WI38 (cell line): ENCODE measurements at regions not wholly inside any gene's neighbourhood (a gene's known extent, or its start where the extent isn't known, plus 50 kb on each side); places are given as distances from the start of the nearest gene placed in this dataset.

ENCODE experiments used
- H3K4me3 ChIP-seq: 2 replicates; pipeline ENCODE4 v1.5.1; 2011; ENCODE audit warnings: low read depth, mild to moderate bottlenecking, control low read depth, low read length
- TF ChIP-seq, protein P1 (sequence below): IDR thresholded peaks from 2 replicates; pipeline ENCODE4 v1.5.1; 2012; ENCODE audit warnings: low read depth, mild to moderate bottlenecking, control low read depth, low read length

DNA sequence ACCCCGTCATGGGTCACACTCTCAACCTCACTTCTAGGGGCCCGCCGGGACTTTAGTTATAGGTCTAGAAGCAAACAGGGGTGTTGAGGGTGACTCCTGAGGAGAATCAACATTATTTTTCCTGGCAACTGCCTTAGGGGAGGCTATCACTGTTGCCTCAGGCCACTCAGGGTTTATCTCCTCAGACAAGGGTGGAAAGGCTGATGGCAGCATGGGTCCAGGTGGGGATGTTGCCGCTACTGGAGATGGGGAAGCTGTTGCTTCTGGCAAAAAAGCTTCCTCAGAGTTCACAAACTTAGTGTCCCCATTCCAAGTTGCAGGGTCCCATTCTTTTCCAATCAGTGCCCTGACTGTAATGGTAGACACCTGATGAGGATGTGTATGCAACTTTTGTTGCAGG, 467.4 kb upstream of the RGS6 start:
- TF ChIP-seq, protein P1, sequence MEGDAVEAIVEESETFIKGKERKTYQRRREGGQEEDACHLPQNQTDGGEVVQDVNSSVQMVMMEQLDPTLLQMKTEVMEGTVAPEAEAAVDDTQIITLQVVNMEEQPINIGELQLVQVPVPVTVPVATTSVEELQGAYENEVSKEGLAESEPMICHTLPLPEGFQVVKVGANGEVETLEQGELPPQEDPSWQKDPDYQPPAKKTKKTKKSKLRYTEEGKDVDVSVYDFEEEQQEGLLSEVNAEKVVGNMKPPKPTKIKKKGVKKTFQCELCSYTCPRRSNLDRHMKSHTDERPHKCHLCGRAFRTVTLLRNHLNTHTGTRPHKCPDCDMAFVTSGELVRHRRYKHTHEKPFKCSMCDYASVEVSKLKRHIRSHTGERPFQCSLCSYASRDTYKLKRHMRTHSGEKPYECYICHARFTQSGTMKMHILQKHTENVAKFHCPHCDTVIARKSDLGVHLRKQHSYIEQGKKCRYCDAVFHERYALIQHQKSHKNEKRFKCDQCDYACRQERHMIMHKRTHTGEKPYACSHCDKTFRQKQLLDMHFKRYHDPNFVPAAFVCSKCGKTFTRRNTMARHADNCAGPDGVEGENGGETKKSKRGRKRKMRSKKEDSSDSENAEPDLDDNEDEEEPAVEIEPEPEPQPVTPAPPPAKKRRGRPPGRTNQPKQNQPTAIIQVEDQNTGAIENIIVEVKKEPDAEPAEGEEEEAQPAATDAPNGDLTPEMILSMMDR, result no peak
- H3K4me3 ChIP-seq, result no peak overlapping the region

- TF ChIP-seq, protein P1, result no peak
- H3K4me3 ChIP-seq, result no peak overlapping the region
These were observed 466.9 kb upstream of the RGS6 start for GRCh38 chr14:71465316-71465715.

DNA sequence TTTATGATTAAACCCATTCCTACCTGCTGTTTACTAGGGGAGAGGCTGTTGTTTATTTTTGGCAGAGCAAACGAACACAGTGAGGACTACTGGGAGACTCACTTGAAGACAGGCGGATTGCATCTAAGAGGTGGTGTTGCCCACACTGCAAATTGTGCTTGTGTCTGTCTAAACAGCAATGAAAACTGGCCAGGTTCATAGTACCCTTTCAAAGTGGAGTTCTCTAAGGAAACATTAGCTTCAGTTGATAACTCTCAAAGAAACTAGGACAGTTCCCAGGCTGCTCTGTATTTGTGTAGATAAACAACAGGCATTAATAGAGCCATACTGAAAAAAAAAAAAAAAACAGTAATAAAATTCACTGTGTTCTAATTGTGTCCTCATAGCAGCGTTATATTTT, 466.0 kb upstream of the RGS6 start:
- TF ChIP-seq, protein P1, result no peak
- H3K4me3 ChIP-seq, result no peak overlapping the region

DNA sequence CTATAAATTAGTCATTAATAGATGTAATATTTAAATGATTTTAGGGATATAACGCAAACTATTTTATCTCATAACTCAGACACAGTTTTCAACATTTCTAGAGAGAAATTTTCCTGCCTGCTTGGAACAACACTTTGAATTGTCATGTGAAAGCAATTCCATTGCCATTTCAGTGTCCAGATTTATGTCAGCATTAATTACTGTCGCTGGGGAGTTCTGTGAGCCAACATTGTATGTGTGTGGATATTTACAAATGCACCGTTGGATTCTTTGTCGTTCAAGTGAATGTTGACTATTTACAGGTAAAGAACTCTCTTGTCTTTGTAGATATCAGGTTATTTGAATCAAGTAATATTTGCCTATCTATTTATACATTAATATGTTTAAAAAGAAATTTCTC, 465.3 kb upstream of the RGS6 start:
- H3K4me3 ChIP-seq, result no peak overlapping the region
- TF ChIP-seq, protein P1, result no peak

DNA sequence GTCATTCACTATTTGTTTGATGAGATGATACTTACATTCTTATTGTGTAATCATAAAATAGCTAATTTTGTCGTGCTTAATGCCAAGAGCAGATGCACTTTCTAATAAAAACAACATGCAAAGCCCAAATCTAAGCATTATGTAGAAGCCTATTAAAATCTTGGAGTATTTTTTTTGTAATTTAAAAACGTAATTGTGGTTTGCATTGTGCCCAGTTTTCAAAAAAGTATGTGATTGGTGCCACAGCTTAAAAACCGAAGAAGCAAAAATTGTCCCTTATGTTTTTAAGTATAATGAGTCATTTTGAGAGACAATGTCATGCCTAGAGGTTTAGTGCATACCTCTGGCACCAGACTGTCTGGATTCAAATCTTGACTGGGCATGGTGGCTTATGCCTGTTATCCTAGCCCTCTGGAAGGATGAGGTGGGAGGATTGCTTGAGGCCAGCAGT, 464.8 kb upstream of the RGS6 start:
- TF ChIP-seq, protein P1, result no peak
- no peak overlapping the region for H3K4me3 ChIP-seq

DNA sequence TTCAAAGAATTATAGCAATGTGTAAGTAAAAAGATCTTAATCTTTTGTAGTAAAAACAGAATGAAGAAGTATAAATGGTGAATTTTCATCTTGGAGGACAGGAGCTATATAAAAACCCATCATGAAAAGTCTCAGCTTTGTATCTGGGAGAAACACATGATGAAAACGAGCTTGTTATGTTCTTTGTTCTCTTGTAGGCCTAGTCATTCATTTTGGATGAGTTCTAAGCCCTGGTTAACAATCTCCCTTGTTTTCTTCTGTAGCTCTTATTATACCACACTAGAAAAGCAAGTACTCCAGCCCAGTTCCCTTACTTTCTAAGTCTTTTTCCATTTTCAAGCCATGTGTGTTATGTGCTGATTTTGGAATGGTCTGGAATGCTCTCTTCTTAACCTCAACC, 463.5 kb upstream of the RGS6 start:
- TF ChIP-seq, protein P1, result no peak
- no peak overlapping the region for H3K4me3 ChIP-seq

GRCh38 chr14:71469643-71470335, 462.4 kb upstream of the RGS6 start:
- no peak overlapping the region for H3K4me3 ChIP-seq
- TF ChIP-seq, protein P1, result no peak
